ENCODE measurements at regions not wholly inside any gene's neighbourhood (a gene's known extent, or its start where the extent isn't known, plus 50 kb on each side); places are given as distances from the start of the nearest gene placed in this dataset.
"Not testable (repeated sequence)": the region's sequence is repeated elsewhere in the genome, so short reads cannot be mapped to it uniquely, and the experiment has no call there.

GRCh38 chr16:29276446-29276845 is 130.1 kb downstream of the NPIPB11 start:
- TF ChIP-seq, protein P1, sequence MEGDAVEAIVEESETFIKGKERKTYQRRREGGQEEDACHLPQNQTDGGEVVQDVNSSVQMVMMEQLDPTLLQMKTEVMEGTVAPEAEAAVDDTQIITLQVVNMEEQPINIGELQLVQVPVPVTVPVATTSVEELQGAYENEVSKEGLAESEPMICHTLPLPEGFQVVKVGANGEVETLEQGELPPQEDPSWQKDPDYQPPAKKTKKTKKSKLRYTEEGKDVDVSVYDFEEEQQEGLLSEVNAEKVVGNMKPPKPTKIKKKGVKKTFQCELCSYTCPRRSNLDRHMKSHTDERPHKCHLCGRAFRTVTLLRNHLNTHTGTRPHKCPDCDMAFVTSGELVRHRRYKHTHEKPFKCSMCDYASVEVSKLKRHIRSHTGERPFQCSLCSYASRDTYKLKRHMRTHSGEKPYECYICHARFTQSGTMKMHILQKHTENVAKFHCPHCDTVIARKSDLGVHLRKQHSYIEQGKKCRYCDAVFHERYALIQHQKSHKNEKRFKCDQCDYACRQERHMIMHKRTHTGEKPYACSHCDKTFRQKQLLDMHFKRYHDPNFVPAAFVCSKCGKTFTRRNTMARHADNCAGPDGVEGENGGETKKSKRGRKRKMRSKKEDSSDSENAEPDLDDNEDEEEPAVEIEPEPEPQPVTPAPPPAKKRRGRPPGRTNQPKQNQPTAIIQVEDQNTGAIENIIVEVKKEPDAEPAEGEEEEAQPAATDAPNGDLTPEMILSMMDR (IDR thresholded peaks at IDR 0.05; ENCODE audit: low read depth, low read length), result not testable (repeated sequence)
- not testable (repeated sequence) for TF ChIP-seq POLR2A (IDR thresholded peaks at IDR 0.05; ENCODE audit: extremely low read depth, insufficient read length); MYC (IDR thresholded peaks at IDR 0.05; ENCODE audit: low read depth, low read length)
